ENCODE measurements at regions not wholly inside any gene's neighbourhood (a gene's known extent, or its start where the extent isn't known, plus 50 kb on each side); places are given as distances from the start of the nearest gene placed in this dataset.

GRCh38 chr1:228830954-228831481, 95.7 kb downstream of the RHOU start (continued):
- TF ChIP-seq ARID5B (CRISPR knock-in tag; IDR thresholded peaks at IDR 0.05) (peak; percentile 60; the same call in 1 of the 2 replicates), ZNF605 (CRISPR knock-in tag; IDR thresholded peaks at IDR 0.05) (no peak), TCF7 (IDR thresholded peaks at IDR 0.05; ENCODE audit: low read depth) (peak; percentile 20; the same call in 1 of the 2 replicates)

GRCh38 chr1:228833911-228834688, 98.8 kb downstream of the RHOU start:
- Histone ChIP-seq H3K27ac (ENCODE audit: extremely low read length, insufficient read depth, low read length) (no peak overlapping the region), H3K4me2 (ENCODE audit: low read depth, low read length) (no peak overlapping the region), H3K36me3 (replicated peaks in 1 of 2; ENCODE audit: control insufficient read depth in 1 of 2, insufficient read depth in 2 of 2, low read length in 2 of 2) (no peaks in the 10 kb centered on the region; a peak in 1 of 5 replicates), H3K9me3 (ENCODE audit: low read length) (no peaks in the 10 kb centered on the region), H2AFZ (ENCODE audit: low read length) (no peak overlapping the region), H3K79me2 (ENCODE audit: insufficient read depth, low read length) (no peaks in the 10 kb centered on the region), H3K4me3 (replicated peaks in 1 of 3; ENCODE audit: insufficient read depth in 1 of 3, low read depth in 2 of 3, low read length in 3 of 3) (no peak overlapping the region), H3K4me1 (ENCODE audit: insufficient read depth, low read length) (peaks cover 86% of the 10 kb centered on the region), H3K27me3 (ENCODE audit: control insufficient read depth in 1 of 2, insufficient read depth in 2 of 2, low read length in 2 of 2) (no peaks in the 10 kb centered on the region; a peak in 1 of 5 replicates), H4K20me1 (ENCODE audit: insufficient read depth, low read length) (no peaks in the 10 kb centered on the region), H3K9ac (ENCODE audit: insufficient read depth, low read depth, low read length) (no peak overlapping the region)
- BruUV-seq (replicated peaks): no TSS peak
- POLR2A ChIA-PET: no interaction called here
- 88% methylated on average over 9 of the region's 13 CpGs for WGBS (ENCODE audit: low lambda C conversion rate)
- TF ChIP-seq ZSCAN22 (CRISPR knock-in tag; IDR thresholded peaks at IDR 0.05) (no peak), SP140L (CRISPR knock-in tag; IDR thresholded peaks at IDR 0.05; ENCODE audit: borderline replicate concordance) (no peak), TFE3 (CRISPR knock-in tag; IDR thresholded peaks at IDR 0.05) (no peak), ZNF431 (CRISPR knock-in tag; IDR thresholded peaks at IDR 0.05; ENCODE audit: borderline replicate concordance, low read depth) (no peak)
- DNase-seq (ENCODE audit: low spot score) (no peak), ATAC-seq (no peak), FAIRE-seq (no peak)
- intact Hi-C loops (cut with micrococcal nuclease; ENCODE audit: unreplicated experiment): loop anchor here (10.0 kb wide), 1 partner anchor 301 kb away; no protein-coding TSS in a partner anchor
- in situ Hi-C loops (cut with HindIII; ENCODE audit: extremely low pct_ligation_motif_present, low pct_unique_long_range_greater_than_20kb): no loop called here
- CTCF ChIA-PET (ENCODE audit: low intra/inter-chr PET ratio, low total read pairs): no interaction called here

Measured in HepG2 (cell line).